Ishikawa (cell line): ENCODE measurements at regions not wholly inside any gene's neighbourhood (a gene's known extent, or its start where the extent isn't known, plus 50 kb on each side); places are given as distances from the start of the nearest gene placed in this dataset.

Experiments used
- CEBPB ChIP-seq: IDR thresholded peaks from 2 replicates; pipeline ENCODE4 v1.6.1; 2012
- CREB1 ChIP-seq: IDR thresholded peaks from 2 replicates; pipeline ENCODE4 v1.6.1; 2012; ENCODE audit warnings: low read depth
- EP300 ChIP-seq: IDR thresholded peaks from 2 replicates; pipeline ENCODE4 v1.6.1; 2012; ENCODE audit warnings: borderline replicate concordance
- FOXM1 ChIP-seq: IDR thresholded peaks from 2 replicates; pipeline ENCODE4 v1.6.1; 2012; ENCODE audit warnings: low read depth, borderline replicate concordance
- NFIC ChIP-seq: IDR thresholded peaks from 2 replicates; pipeline ENCODE4 v1.6.1; 2012
- RAD21 ChIP-seq: IDR thresholded peaks from 2 replicates; pipeline ENCODE4 v1.6.1; 2012; ENCODE audit warnings: low read depth
- TAF1 ChIP-seq: IDR thresholded peaks from 2 replicates; pipeline ENCODE4 v1.6.1; 2012; ENCODE audit warnings: low read depth, mild to moderate bottlenecking
- TCF12 ChIP-seq: IDR thresholded peaks from 2 replicates; pipeline ENCODE4 v1.6.1; 2012; ENCODE audit warnings: low read depth
- TEAD4 ChIP-seq: IDR thresholded peaks from 2 replicates; pipeline ENCODE4 v1.6.1; 2012
- YY1 ChIP-seq: IDR thresholded peaks from 2 replicates; pipeline ENCODE4 v1.6.1; 2012; ENCODE audit warnings: low read depth
- TF ChIP-seq, protein P1 (sequence below): IDR thresholded peaks from 2 replicates; pipeline ENCODE4 v1.6.1; 2012; ENCODE audit warnings: low read depth, mild to moderate bottlenecking
- TF ChIP-seq, protein P2 (sequence below): IDR thresholded peaks from 2 replicates; pipeline ENCODE4 v1.6.1; 2012
- TF ChIP-seq, protein P3 (sequence below): IDR thresholded peaks from 2 replicates; pipeline ENCODE4 v1.6.1; 2012

DNA sequence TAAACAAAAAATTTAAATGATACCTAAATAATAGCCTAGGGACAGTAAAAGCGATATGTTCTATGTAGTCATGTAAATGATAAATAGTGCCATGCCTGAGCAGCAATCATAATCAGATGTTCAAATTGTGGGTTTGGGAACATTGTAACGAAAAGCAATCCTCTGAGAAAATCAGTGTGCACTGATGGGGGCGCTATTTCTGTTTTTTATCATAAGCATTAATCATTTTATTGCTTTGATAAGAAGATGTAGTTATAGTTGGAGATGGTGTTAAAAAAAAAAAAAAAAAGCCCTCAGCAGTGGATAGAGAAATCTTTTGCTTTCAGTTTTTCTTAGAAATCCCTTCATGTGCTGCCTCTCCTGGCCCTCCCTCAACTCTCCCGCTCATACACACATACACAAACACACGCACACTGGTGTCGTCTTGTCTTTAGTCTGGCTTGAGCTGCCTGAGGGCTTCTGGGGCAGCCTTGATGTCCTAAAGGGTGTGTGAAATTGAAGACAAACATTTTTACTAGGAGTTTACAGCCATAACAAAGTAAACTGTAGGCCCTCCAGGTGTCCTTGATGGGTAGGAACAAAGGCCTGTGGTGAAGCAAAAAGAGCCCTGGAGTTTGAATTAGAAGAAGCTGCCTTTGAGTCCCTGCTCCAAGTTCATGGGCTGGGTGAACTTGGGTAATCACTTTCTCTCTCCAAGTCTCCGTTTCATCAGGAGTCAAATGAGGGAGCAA lies 428.1 kb downstream of the SOX2 start:
- no peak for TF ChIP-seq NFIC
- TF ChIP-seq, protein P1, sequence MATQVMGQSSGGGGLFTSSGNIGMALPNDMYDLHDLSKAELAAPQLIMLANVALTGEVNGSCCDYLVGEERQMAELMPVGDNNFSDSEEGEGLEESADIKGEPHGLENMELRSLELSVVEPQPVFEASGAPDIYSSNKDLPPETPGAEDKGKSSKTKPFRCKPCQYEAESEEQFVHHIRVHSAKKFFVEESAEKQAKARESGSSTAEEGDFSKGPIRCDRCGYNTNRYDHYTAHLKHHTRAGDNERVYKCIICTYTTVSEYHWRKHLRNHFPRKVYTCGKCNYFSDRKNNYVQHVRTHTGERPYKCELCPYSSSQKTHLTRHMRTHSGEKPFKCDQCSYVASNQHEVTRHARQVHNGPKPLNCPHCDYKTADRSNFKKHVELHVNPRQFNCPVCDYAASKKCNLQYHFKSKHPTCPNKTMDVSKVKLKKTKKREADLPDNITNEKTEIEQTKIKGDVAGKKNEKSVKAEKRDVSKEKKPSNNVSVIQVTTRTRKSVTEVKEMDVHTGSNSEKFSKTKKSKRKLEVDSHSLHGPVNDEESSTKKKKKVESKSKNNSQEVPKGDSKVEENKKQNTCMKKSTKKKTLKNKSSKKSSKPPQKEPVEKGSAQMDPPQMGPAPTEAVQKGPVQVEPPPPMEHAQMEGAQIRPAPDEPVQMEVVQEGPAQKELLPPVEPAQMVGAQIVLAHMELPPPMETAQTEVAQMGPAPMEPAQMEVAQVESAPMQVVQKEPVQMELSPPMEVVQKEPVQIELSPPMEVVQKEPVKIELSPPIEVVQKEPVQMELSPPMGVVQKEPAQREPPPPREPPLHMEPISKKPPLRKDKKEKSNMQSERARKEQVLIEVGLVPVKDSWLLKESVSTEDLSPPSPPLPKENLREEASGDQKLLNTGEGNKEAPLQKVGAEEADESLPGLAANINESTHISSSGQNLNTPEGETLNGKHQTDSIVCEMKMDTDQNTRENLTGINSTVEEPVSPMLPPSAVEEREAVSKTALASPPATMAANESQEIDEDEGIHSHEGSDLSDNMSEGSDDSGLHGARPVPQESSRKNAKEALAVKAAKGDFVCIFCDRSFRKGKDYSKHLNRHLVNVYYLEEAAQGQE: no peak
- no peak for TF ChIP-seq TAF1
- no peak for TF ChIP-seq EP300
- TF ChIP-seq CREB1: no peak
- TF ChIP-seq, protein P2, sequence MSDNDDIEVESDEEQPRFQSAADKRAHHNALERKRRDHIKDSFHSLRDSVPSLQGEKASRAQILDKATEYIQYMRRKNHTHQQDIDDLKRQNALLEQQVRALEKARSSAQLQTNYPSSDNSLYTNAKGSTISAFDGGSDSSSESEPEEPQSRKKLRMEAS: no peak
- TF ChIP-seq CEBPB: no peak
- no peak for TF ChIP-seq YY1
- TF ChIP-seq RAD21: no peak
- TF ChIP-seq TEAD4: no peak
- no peak for TF ChIP-seq FOXM1
- TF ChIP-seq, protein P3, sequence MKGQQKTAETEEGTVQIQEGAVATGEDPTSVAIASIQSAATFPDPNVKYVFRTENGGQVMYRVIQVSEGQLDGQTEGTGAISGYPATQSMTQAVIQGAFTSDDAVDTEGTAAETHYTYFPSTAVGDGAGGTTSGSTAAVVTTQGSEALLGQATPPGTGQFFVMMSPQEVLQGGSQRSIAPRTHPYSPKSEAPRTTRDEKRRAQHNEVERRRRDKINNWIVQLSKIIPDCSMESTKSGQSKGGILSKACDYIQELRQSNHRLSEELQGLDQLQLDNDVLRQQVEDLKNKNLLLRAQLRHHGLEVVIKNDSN: no peak
- TF ChIP-seq TCF12: no peak
